Liver (tissue), 8 donors: ENCODE measurements at regions not wholly inside any gene's neighbourhood (a gene's known extent, or its start where the extent isn't known, plus 50 kb on each side); places are given as distances from the start of the nearest gene placed in this dataset.

Experiments
- DNase-seq: peaks from one replicate; pipeline ENCODE4 v3.0.0-alpha.2; 2017; ENCODE audit warnings: low spot score
- H3K27ac ChIP-seq, 2 donors: one replicate each; pipeline ENCODE4 v1.7.0; 2013; ENCODE audit warnings: inconsistent platforms in 2 of 2, low read length in 2 of 2, control low read depth in 1 of 2, low read depth in 1 of 2, mild to moderate bottlenecking in 1 of 2
- H3K27me3 ChIP-seq, 4 donors: one replicate each; pipeline versions ENCODE4 v1.6.1 to v1.7.0; 2013; ENCODE audit warnings: low read length in 3 of 4, inconsistent platforms in 1 of 4, mild to moderate bottlenecking in 1 of 4, moderate library complexity in 1 of 4; ENCODE audit not compliant: control insufficient read depth in 4 of 4, insufficient read depth in 4 of 4
- H3K36me3 ChIP-seq, 4 donors: one replicate each; pipeline versions ENCODE4 v1.6.1 to v1.7.0; 2013; ENCODE audit warnings: low read length in 3 of 4, mild to moderate bottlenecking in 3 of 4, low read depth in 1 of 4, moderate library complexity in 1 of 4; ENCODE audit not compliant: control insufficient read depth in 4 of 4, insufficient read depth in 3 of 4
- H3K4me1 ChIP-seq, 4 donors: one replicate each; pipeline versions ENCODE4 v1.6.1 to v1.7.0; 2013; ENCODE audit warnings: low read length in 3 of 4, mild to moderate bottlenecking in 3 of 4, moderate library complexity in 1 of 4; ENCODE audit not compliant: control insufficient read depth in 4 of 4, insufficient read depth in 4 of 4
- H3K4me3 ChIP-seq, 3 donors: one replicate each; pipeline versions ENCODE4 v1.6.1 to v1.7.0; 2013; ENCODE audit warnings: low read length in 3 of 3, control low read depth in 1 of 3, low read depth in 1 of 3, mild to moderate bottlenecking in 1 of 3
- H3K9ac ChIP-seq, 2 donors: one replicate each; pipeline ENCODE4 v1.7.0; 2013; ENCODE audit warnings: low read length in 2 of 2, mild to moderate bottlenecking in 2 of 2, moderate library complexity in 2 of 2, control low read depth in 1 of 2, low read depth in 1 of 2
- H3K9me3 ChIP-seq, 4 donors: one replicate each; pipeline versions ENCODE4 v1.6.1 to v1.7.0; 2013; ENCODE audit warnings: low read length in 3 of 4; ENCODE audit not compliant: control insufficient read depth in 4 of 4
- ATF3 ChIP-seq: IDR thresholded peaks from 2 replicates; pipeline ENCODE4 v1.6.1; 2016; ENCODE audit warnings: antibody characterized with exemption
- CTCF ChIP-seq: fragments of 150-350 bp; IDR thresholded peaks from 2 replicates; pipeline ENCODE4 v1.5.1; 2017; ENCODE audit warnings: improper control_type of control experiment, low read depth, low read length; ENCODE audit not compliant: missing input control
- EGR1 ChIP-seq, 2 donors: IDR thresholded peaks; 2 replicates each; pipeline ENCODE4 v1.6.1; 2016 to 2018; ENCODE audit warnings: antibody characterized with exemption in 2 of 2, low read depth in 2 of 2
- FOXA1 ChIP-seq: IDR thresholded peaks from 2 replicates; pipeline ENCODE4 v1.6.1; 2016; ENCODE audit warnings: antibody characterized with exemption
- FOXA2 ChIP-seq: IDR thresholded peaks from 2 replicates; pipeline ENCODE4 v1.6.1; 2016; ENCODE audit warnings: antibody characterized with exemption
- GABPA ChIP-seq, 2 donors: IDR thresholded peaks in 1 of 2; conservative IDR thresholded peaks in 1 of 2; 2 replicates each; pipeline ENCODE4 v1.6.1; 2016; ENCODE audit warnings: antibody characterized with exemption in 2 of 2, mild to moderate bottlenecking in 1 of 2, moderate library complexity in 1 of 2
- HNF4A ChIP-seq, 2 donors: conservative IDR thresholded peaks; 2 replicates each; pipeline ENCODE4 v1.6.1; 2016; ENCODE audit warnings: antibody characterized with exemption in 2 of 2, mild to moderate bottlenecking in 2 of 2
- HNF4G ChIP-seq: IDR thresholded peaks from 2 replicates; pipeline ENCODE4 v1.6.1; 2016; ENCODE audit warnings: antibody characterized with exemption
- JUND ChIP-seq, 2 donors: IDR thresholded peaks; 2 replicates each; pipeline ENCODE4 v1.6.1; 2016; ENCODE audit warnings: antibody characterized with exemption in 2 of 2
- NR2F2 ChIP-seq: IDR thresholded peaks from 2 replicates; pipeline ENCODE4 v1.6.1; 2016; ENCODE audit warnings: antibody characterized with exemption
- RAD21 ChIP-seq, 2 donors: IDR thresholded peaks; 2 replicates each; pipeline ENCODE4 v1.6.1; 2016; ENCODE audit warnings: antibody characterized with exemption in 2 of 2, mild to moderate bottlenecking in 2 of 2
- RXRA ChIP-seq, 2 donors: IDR thresholded peaks; 2 replicates each; pipeline ENCODE4 v1.6.1; 2017 to 2018; ENCODE audit warnings: antibody characterized with exemption in 2 of 2, mild to moderate bottlenecking in 1 of 2
- SP1 ChIP-seq: IDR thresholded peaks from 2 replicates; pipeline ENCODE4 v1.6.1; 2018; ENCODE audit warnings: antibody characterized with exemption, mild to moderate bottlenecking
- TAF1 ChIP-seq: conservative IDR thresholded peaks from 2 replicates; pipeline ENCODE4 v1.6.1; 2016; ENCODE audit warnings: antibody characterized with exemption, mild to moderate bottlenecking
- YY1 ChIP-seq: IDR thresholded peaks from 2 replicates; pipeline ENCODE4 v1.6.1; 2016; ENCODE audit warnings: antibody characterized with exemption, mild to moderate bottlenecking
- WGBS: extraction: QIAGEN DNeasy Blood & Tissue Kit; methylation state at CpG from one replicate; pipeline ENCODE4 v1.1.7; 2013; 5-methylcytosine and 5-hydroxymethylcytosine counted together
- TF ChIP-seq, protein P1 (sequence below): IDR thresholded peaks from 2 replicates; pipeline ENCODE4 v1.6.1; 2016; ENCODE audit warnings: antibody characterized with exemption
- TF ChIP-seq, protein P2 (sequence below): IDR thresholded peaks from 2 replicates; pipeline ENCODE4 v1.6.1; 2016; ENCODE audit warnings: antibody characterized with exemption, mild to moderate bottlenecking
- TF ChIP-seq, protein P3 (sequence below): IDR thresholded peaks from 2 replicates; pipeline ENCODE4 v1.6.1; 2016; ENCODE audit warnings: antibody characterized with exemption
- donor health status: healthy.
- donor health status: healthy.
- donor health status: healthy.
- donor health status: healthy.
- donor health status: healthy.

DNA sequence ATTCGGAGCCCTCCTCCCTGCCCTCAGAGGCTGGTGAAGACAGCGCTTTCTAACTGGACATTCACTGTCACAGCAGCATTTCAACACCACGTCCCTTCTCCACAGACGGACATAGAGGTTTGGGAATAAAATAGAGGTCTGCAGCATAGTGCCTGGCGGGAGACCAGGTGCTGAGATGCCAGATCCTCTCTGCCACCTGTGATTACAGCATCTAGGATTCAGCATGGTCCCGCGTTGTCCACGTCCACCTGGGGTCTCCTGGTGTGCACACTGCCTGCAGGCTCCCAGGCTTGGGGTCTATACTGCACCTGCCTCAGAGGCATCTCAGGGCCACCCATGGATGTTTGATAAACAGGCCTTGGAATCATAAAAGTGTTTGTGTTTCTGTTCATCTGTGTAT lies 175.5 kb downstream of the TMEM18 start:
- TF ChIP-seq SP1 (no peak), FOXA1 (no peak), HNF4G (no peak), FOXA2 (no peak), NR2F2 (no peak), CTCF (no peak), EGR1 (IDR thresholded peaks at IDR 0.05; ENCODE audit: low read depth in 2 of 2) (no peak)
- TF ChIP-seq, protein P1, sequence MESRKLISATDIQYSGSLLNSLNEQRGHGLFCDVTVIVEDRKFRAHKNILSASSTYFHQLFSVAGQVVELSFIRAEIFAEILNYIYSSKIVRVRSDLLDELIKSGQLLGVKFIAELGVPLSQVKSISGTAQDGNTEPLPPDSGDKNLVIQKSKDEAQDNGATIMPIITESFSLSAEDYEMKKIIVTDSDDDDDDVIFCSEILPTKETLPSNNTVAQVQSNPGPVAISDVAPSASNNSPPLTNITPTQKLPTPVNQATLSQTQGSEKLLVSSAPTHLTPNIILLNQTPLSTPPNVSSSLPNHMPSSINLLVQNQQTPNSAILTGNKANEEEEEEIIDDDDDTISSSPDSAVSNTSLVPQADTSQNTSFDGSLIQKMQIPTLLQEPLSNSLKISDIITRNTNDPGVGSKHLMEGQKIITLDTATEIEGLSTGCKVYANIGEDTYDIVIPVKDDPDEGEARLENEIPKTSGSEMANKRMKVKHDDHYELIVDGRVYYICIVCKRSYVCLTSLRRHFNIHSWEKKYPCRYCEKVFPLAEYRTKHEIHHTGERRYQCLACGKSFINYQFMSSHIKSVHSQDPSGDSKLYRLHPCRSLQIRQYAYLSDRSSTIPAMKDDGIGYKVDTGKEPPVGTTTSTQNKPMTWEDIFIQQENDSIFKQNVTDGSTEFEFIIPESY = no peak
- TF ChIP-seq, protein P2, sequence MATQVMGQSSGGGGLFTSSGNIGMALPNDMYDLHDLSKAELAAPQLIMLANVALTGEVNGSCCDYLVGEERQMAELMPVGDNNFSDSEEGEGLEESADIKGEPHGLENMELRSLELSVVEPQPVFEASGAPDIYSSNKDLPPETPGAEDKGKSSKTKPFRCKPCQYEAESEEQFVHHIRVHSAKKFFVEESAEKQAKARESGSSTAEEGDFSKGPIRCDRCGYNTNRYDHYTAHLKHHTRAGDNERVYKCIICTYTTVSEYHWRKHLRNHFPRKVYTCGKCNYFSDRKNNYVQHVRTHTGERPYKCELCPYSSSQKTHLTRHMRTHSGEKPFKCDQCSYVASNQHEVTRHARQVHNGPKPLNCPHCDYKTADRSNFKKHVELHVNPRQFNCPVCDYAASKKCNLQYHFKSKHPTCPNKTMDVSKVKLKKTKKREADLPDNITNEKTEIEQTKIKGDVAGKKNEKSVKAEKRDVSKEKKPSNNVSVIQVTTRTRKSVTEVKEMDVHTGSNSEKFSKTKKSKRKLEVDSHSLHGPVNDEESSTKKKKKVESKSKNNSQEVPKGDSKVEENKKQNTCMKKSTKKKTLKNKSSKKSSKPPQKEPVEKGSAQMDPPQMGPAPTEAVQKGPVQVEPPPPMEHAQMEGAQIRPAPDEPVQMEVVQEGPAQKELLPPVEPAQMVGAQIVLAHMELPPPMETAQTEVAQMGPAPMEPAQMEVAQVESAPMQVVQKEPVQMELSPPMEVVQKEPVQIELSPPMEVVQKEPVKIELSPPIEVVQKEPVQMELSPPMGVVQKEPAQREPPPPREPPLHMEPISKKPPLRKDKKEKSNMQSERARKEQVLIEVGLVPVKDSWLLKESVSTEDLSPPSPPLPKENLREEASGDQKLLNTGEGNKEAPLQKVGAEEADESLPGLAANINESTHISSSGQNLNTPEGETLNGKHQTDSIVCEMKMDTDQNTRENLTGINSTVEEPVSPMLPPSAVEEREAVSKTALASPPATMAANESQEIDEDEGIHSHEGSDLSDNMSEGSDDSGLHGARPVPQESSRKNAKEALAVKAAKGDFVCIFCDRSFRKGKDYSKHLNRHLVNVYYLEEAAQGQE = no peak
- DNase-seq = no peak
- WGBS = 80% methylated on average over 8 of the region's 8 CpGs
- no peak overlapping the region for H3K9ac ChIP-seq
- no peak overlapping the region for H3K4me3 ChIP-seq
- peaks cover 0 to 1% (median 0%) of the 10 kb centered on the region in 4 donors for H3K36me3 ChIP-seq
- no peaks in the 10 kb centered on the region for H3K9me3 ChIP-seq
- peaks cover 0 to 2% (median 0%) of the 10 kb centered on the region in 4 donors for H3K27me3 ChIP-seq
- H3K27ac ChIP-seq = no peak overlapping the region
- no peaks in the 10 kb centered on the region for H3K4me1 ChIP-seq

- H3K4me1 ChIP-seq = no peaks in the 10 kb centered on the region
- H3K9me3 ChIP-seq = no peaks in the 10 kb centered on the region
- no peak overlapping the region for H3K27ac ChIP-seq
- H3K36me3 ChIP-seq = peaks cover 0 to 1% (median 0%) of the 10 kb centered on the region in 4 donors
- WGBS = 60% methylated on average over 5 of the region's 5 CpGs
- no peak for TF ChIP-seq RAD21 (IDR thresholded peaks at IDR 0.05)
- no peak for TF ChIP-seq HNF4G
- no peak for TF ChIP-seq ATF3
- no peak for TF ChIP-seq JUND (IDR thresholded peaks at IDR 0.05)
- TF ChIP-seq, protein P1 = no peak
- no peak for TF ChIP-seq EGR1 (IDR thresholded peaks at IDR 0.05; ENCODE audit: low read depth in 2 of 2)
- no peak for TF ChIP-seq YY1
- no peak for TF ChIP-seq FOXA2
- no peak for TF ChIP-seq RXRA (IDR thresholded peaks at IDR 0.05)
- no peak for TF ChIP-seq GABPA (IDR thresholded peaks at IDR 0.05 in 1 of 2, conservative IDR thresholded peaks at IDR 0.05 in 1 of 2)
- no peak for TF ChIP-seq HNF4A (conservative IDR thresholded peaks at IDR 0.05)
- no peak for TF ChIP-seq SP1
- TF ChIP-seq, protein P3, sequence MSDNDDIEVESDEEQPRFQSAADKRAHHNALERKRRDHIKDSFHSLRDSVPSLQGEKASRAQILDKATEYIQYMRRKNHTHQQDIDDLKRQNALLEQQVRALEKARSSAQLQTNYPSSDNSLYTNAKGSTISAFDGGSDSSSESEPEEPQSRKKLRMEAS = no peak
- TF ChIP-seq NR2F2 = no peak
- no peak for TF ChIP-seq TAF1
- TF ChIP-seq, protein P2 = no peak
- DNase-seq = no peak
- H3K4me3 ChIP-seq = no peak overlapping the region
- no peak overlapping the region for H3K9ac ChIP-seq
- peaks cover 0 to 2% (median 0%) of the 10 kb centered on the region in 4 donors for H3K27me3 ChIP-seq
Measured at GRCh38 chr2:501130-501529, 176.1 kb downstream of the TMEM18 start.
